Stimulated activated CD8-positive, alpha-beta memory T cell treated with anti-CD3 and anti-CD28 coated beads, Interleukin-7, amount 100 ng/mL, for 1 hour (primary cell): ENCODE measurements at regions not wholly inside any gene's neighbourhood (a gene's known extent, or its start where the extent isn't known, plus 50 kb on each side); places are given as distances from the start of the nearest gene placed in this dataset.

Experiments used
- DNase-seq, 2 donors: peaks; one replicate each; pipeline ENCODE4 v3.0.0-alpha.2; 2020; ENCODE audit warnings: low read depth in 2 of 2

- no peak for DNase-seq
Observed at GRCh38 chr2:41764919-41765318, 282.9 kb upstream of the PKDCC start.

DNA sequence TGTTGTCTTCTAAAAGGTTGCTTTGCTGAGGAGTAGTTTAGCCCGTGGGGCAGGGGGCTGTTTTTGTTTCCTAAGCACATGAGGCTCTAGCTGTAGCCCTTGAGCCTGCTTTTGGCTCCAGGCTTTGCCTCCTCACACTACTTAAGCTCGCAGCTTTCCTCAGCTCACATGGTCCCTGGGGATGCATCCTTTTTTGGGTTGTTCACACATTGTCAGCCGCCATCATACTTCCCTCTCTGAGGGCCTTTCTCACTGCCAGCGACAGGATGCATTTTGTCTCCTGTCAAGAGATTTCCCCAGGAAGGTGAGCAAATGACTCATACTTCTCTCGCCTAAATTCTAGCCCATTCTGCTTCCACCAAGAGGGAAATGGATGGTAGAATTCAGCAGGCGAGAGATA, 279.5 kb upstream of the PKDCC start:
- no peak for DNase-seq

DNA sequence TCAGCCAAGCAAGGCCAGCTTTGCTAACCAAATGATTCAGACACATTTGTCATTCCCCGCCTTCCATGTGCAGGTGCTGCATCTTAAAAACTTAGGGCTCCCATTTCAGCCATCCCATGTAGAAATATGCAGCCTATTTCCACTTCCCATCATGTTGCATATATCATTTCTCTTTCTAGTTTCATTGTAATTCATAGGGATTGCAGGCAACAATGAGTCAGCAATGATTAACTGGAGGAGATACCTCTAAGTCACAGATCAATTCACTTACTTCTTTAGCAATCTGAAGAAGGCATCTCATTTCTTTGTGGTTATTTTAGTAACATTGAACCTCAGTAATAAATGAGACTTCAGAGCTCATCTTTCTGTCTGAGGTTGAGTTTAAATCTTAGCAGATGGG, 276.1 kb upstream of the PKDCC start:
- DNase-seq = no peak

GRCh38 chr2:41772697-41773096, 275.1 kb upstream of the PKDCC start:
- no peak for DNase-seq

DNA sequence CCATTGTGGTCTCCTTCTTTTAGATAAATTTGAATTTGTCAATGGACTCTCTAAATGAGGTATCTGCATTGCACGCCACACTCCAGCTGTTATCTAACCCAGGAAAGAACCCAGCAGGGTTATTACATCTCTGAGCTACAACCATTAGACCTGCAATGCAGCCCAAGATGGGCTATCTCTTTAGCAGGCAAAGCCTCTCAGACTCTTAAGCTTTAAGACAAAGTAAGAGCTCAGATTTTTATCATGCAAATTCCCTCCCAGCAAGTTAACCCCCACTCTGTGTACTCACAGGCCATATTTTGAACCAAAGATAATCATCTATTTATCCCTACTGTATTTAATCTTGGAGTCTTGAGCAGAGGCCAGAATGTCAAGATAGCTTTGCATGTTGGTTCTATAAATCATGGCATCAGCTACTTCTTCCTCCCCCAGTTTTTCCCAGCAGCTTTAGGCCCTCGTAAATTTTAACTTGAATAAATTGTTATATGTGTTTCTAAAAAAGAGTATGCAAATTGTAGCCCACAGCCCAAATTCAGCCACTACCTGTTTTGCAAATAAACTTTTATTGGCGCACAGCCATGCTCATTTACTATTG, 273.7 kb upstream of the PKDCC start:
- no peak for DNase-seq

DNA sequence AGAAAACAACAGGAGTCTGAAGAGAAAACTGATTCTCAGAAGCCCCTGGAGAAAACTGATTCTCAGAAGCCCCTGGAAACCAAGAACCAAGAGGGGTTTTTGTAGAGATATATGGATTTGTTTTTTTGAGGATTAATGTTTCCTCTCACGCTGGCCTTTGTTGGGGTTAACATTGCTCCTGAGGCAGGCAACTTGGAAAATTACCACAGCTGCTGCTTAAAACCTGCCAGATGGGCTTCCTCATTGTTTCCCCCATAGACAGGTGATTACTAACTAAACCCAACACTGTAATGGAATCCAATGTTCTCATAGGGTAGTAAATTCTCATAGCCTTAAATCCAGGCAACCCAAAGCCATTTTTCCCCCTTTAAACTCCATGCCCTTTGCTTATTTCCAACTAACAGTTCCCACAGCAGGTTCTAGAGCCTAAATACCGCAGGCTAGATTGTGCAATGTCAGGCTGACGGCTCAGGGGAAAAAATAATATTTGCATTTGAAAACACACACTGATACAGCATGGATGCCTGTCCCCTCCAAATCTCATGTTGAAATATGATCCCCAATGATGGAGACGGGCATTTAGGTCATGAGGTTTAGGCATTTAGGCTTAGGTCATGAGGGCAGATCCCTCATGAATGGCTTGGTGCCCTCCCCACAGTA, 272.3 kb upstream of the PKDCC start:
- no peak for DNase-seq

GRCh38 chr2:41779888-41780287, 267.9 kb upstream of the PKDCC start:
- DNase-seq = no peak

- DNase-seq = no peak
Observed at GRCh38 chr2:41782306-41783158, 265.3 kb upstream of the PKDCC start.

GRCh38 chr2:41784496-41784895, 263.3 kb upstream of the PKDCC start:
- DNase-seq = no peak

- no peak for DNase-seq
Observed at GRCh38 chr2:41785251-41786022, 262.4 kb upstream of the PKDCC start.

DNA sequence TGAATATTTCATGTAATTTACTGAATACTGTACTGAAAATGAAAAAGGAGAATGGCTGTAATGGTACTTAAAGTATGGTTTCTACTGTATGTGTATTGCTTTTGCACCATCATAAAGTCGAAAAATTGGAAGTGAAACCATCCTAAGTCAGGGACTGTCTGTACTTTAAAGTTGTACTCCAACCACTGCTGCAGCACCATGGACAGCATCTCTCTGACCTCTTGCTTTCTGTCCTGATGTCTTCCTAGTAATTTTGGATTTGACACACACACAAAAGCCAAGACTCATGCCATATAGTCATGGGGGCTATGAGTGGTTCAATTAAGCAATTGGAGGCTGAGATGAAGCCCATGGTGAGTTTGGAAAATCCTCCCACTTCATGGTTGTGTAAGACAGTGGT, 256.3 kb upstream of the PKDCC start:
- no peak for DNase-seq

DNA sequence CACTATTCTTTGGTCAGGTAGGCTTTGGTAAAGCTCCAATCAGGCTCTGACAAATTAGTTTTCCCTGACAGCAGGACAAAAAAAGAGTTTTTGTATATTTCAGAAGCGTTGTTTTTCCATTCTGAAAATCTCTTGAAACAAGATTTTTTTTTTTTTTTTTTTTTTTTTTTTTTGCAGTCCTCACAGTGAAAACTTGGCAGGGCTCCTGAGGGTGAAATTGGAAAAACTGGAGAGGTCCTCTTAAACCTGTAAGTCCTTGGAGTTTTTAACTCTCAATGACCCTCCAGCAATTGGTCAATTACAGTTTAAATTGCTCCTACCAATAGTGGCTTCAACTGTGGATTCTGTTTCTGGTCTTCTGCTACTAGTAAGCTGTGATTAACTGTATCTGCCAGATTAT, 244.5 kb upstream of the PKDCC start:
- DNase-seq = no peak

GRCh38 chr2:41806286-41806685, 241.5 kb upstream of the PKDCC start:
- no peak for DNase-seq

- DNase-seq = no peak
Observed at GRCh38 chr2:41821167-41821566, 226.7 kb upstream of the PKDCC start.

- DNase-seq = no peak
Observed at GRCh38 chr2:41826921-41827320, 220.9 kb upstream of the PKDCC start.

GRCh38 chr2:41827354-41827971, 220.4 kb upstream of the PKDCC start:
- no peak for DNase-seq

- no peak for DNase-seq
Observed at GRCh38 chr2:41828052-41828643, 219.7 kb upstream of the PKDCC start.

GRCh38 chr2:41829052-41829451, 218.8 kb upstream of the PKDCC start:
- DNase-seq = no peak

DNA sequence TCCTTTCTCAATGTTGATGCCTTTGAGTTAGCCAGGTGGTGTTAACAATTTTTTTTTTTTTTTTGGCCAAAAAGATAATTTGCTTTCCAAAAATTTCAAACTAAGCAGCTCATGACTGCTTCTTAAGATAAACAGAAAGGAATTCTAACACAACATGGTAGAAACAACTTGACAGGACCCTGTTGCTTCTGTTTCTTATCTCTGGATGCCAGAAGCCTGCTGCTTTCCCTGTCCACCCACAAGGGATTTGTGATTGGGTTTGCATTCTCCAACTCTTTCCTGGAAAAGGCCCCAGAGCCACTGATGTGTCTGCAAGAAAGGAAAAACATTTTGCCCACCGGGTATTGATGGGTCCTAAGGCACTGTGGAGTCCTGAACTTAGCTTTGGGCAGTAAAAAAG, 217.2 kb upstream of the PKDCC start:
- DNase-seq = no peak

DNA sequence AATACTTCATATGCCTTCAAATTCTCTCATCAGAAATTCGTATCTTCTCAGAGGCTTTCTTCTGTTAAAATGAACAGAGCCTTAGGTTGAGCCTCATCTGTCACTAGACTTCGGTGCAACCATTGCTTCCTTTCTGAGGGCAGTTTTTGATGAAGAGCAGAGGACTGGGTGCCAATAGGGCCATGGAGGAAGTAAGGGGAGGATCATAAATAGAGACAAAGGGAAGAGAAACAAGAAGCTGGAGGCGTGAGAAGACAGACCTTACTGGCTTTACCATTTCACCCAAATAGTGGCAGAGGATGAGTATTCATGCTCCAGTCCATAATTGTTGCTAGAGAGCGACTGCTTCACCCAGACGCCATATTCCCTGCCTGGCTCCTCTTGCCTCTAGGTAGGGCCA, 215.6 kb upstream of the PKDCC start:
- no peak for DNase-seq

GRCh38 chr2:41835401-41835800, 212.4 kb upstream of the PKDCC start:
- no peak for DNase-seq
